GM20000 (cell line): ENCODE measurements at regions not wholly inside any gene's neighbourhood (a gene's known extent, or its start where the extent isn't known, plus 50 kb on each side); places are given as distances from the start of the nearest gene placed in this dataset.

Experiments
- DNase-seq: peaks from one replicate; pipeline ENCODE4 v3.0.0; 2012; ENCODE audit warnings: low spot score
- CTCF ChIP-seq: IDR thresholded peaks from 2 replicates; pipeline ENCODE4 v1.5.1; 2012; ENCODE audit warnings: mild to moderate bottlenecking, control low read depth; ENCODE audit errors: extremely low read depth, missing control alignments

- TF ChIP-seq CTCF, result no peak
- no peak for DNase-seq
These were observed 288.7 kb downstream of the NR2F2 start for GRCh38 chr15:96619174-96619573.

GRCh38 chr15:96622714-96623113, 292.2 kb downstream of the NR2F2 start:
- no peak for DNase-seq
- no peak for TF ChIP-seq CTCF

GRCh38 chr15:96625256-96625655, 294.8 kb downstream of the NR2F2 start:
- no peak for TF ChIP-seq CTCF
- no peak for DNase-seq

GRCh38 chr15:96627031-96627568, 296.6 kb downstream of the NR2F2 start:
- no peak for DNase-seq
- TF ChIP-seq CTCF, result no peak

GRCh38 chr15:96629511-96629910, 299.0 kb downstream of the NR2F2 start:
- no peak for DNase-seq
- no peak for TF ChIP-seq CTCF

- no peak for TF ChIP-seq CTCF
- DNase-seq, result no peak
These were observed 308.3 kb downstream of the NR2F2 start for GRCh38 chr15:96638793-96639192.

GRCh38 chr15:96645796-96646195, 315.3 kb downstream of the NR2F2 start:
- DNase-seq, result no peak
- TF ChIP-seq CTCF, result no peak
